PC-9 (cell line): ENCODE measurements at regions not wholly inside any gene's neighbourhood (a gene's known extent, or its start where the extent isn't known, plus 50 kb on each side); places are given as distances from the start of the nearest gene placed in this dataset.
"Not testable (repeated sequence)": the region's sequence is repeated elsewhere in the genome, so short reads cannot be mapped to it uniquely, and the experiment has no call there.

Experiments used
- BruUV-seq: library from RNA; stranded (reverse); fragments of 400-500 nt; replicated peaks from 2 replicates; lab custom pipeline; 2021; lab: Mats Ljungman, UMichigan
- CTCF ChIA-PET: fragments of 300-600 bp; sonication (Branson Sonifier 250); formaldehyde crosslinking; loops from one replicate; lab custom pipeline; 2022; ENCODE audit warnings: antibody characterized with exemption; lab: Charles Lee
- POLR2A ChIA-PET: fragments of 300-600 bp; sonication (Branson Sonifier 250); formaldehyde crosslinking; loops from one replicate; lab custom pipeline; 2022; ENCODE audit warnings: antibody characterized with exemption; ENCODE audit not compliant: unreplicated experiment; lab: Charles Lee
- DNase-seq, 2 experiments: peaks; one replicate each; pipeline versions ENCODE4 v3.0.0 to v3.0.0-alpha.2; 2015 to 2022; ENCODE audit warnings: mixed read lengths in 1 of 2
- H2AFZ ChIP-seq: fragments of 200-600 bp; sonication (generic); 2 replicates; pipeline ENCODE4 v1.8.1; 2017; ENCODE audit warnings: antibody characterized with exemption
- H3F3A ChIP-seq: fragments of 200-600 bp; sonication (generic); 2 replicates; pipeline ENCODE4 v1.8.1; 2017; ENCODE audit warnings: antibody characterized with exemption, mild to moderate bottlenecking, low read depth; ENCODE audit not compliant: insufficient read depth
- H3K27ac ChIP-seq: fragments of 200-600 bp; sonication (generic); 2 replicates; pipeline ENCODE4 v1.6.1; 2016; ENCODE audit warnings: mixed run types
- H3K27me3 ChIP-seq: fragments of 200-600 bp; sonication (generic); 2 replicates; pipeline ENCODE4 v1.6.1; 2016; ENCODE audit warnings: low read depth, mixed run types; ENCODE audit not compliant: insufficient read depth
- H3K36me3 ChIP-seq: fragments of 200-600 bp; sonication (generic); 2 replicates; pipeline ENCODE4 v1.6.1; 2016; ENCODE audit warnings: low read depth, mixed run types
- H3K4me1 ChIP-seq: fragments of 200-600 bp; sonication (generic); replicated peaks from 2 replicates; pipeline ENCODE4 v1.6.1; 2016; ENCODE audit warnings: mixed run types; ENCODE audit not compliant: insufficient read depth
- H3K4me2 ChIP-seq: fragments of 200-600 bp; sonication (generic); 2 replicates; pipeline ENCODE4 v1.6.1; 2017; ENCODE audit warnings: mixed run types
- H3K4me3 ChIP-seq: fragments of 200-600 bp; sonication (generic); 2 replicates; pipeline ENCODE4 v1.6.1; 2016; ENCODE audit warnings: mixed run types
- H3K79me2 ChIP-seq: fragments of 200-600 bp; sonication (generic); 2 replicates; pipeline ENCODE4 v1.6.1; 2017; ENCODE audit warnings: low read depth, mixed run types
- H3K9me2 ChIP-seq: fragments of 200-600 bp; sonication (generic); 2 replicates; pipeline ENCODE4 v1.8.1; 2017; ENCODE audit warnings: mild to moderate bottlenecking; ENCODE audit not compliant: insufficient read depth
- H3K9me3 ChIP-seq: fragments of 200-600 bp; sonication (generic); 2 replicates; pipeline ENCODE4 v1.8.1; 2016; ENCODE audit warnings: low read depth; ENCODE audit not compliant: insufficient read depth
- H4K20me1 ChIP-seq: fragments of 200-600 bp; sonication (generic); 2 replicates; pipeline ENCODE4 v1.8.1; 2017; ENCODE audit not compliant: insufficient read depth
- CTCF ChIP-seq: fragments of 200-600 bp; sonication (generic); conservative IDR thresholded peaks from 2 replicates; pipeline ENCODE4 v1.6.1; 2017; ENCODE audit warnings: mixed run types, antibody characterized with exemption, mild to moderate bottlenecking, moderate library complexity
- EZH2 ChIP-seq: fragments of 200-600 bp; sonication (generic); IDR thresholded peaks from 2 replicates; pipeline ENCODE4 v1.8.0; 2017; ENCODE audit warnings: antibody characterized with exemption, low read depth
- intact Hi-C: fragments of 100-400 bp; cut with micrococcal nuclease; formaldehyde crosslinking; loops from one replicate; pipeline ENCODE4 v1.10.0; 2022; ENCODE audit not compliant: unreplicated experiment

- ChIA-PET POLR2A (interaction anchor here (0.6 kb wide), 1 partner anchor 734 kb away, joined by 9 read pairs; the partner anchor contains the start of gene MED4), CTCF (no interaction called here)
- H3K27ac ChIP-seq = no peak overlapping the region
- H3K36me3 ChIP-seq = no peaks in the 10 kb centered on the region
- H3K4me3 ChIP-seq = no peak overlapping the region
- H3K4me1 ChIP-seq = no peaks in the 10 kb centered on the region
- no peaks in the 10 kb centered on the region for H3K79me2 ChIP-seq
- H3K9me3 ChIP-seq = no peaks in the 10 kb centered on the region
- intact Hi-C loops = no loop called here
- H2AFZ ChIP-seq = no peak overlapping the region
- BruUV-seq = no TSS peak
- H3K4me2 ChIP-seq = 0 out of 2 replicates have a peak overlapping the region, but pooled peaks have one; percentile 16
- H4K20me1 ChIP-seq = no peaks in the 10 kb centered on the region
- H3F3A ChIP-seq = no peaks in the 10 kb centered on the region
- no peak for DNase-seq
- TF ChIP-seq EZH2 = no peak
- no peak for TF ChIP-seq CTCF
- H3K9me2 ChIP-seq = no peaks in the 10 kb centered on the region
- no peaks in the 10 kb centered on the region for H3K27me3 ChIP-seq
Measured at GRCh38 chr13:48829536-48829935, 146.2 kb upstream of the FNDC3A start.

GRCh38 chr13:48831248-48831647, 144.5 kb upstream of the FNDC3A start:
- BruUV-seq = no TSS peak
- intact Hi-C loops = no loop called here
- DNase-seq = no peak

GRCh38 chr13:48833412-48833811, 142.3 kb upstream of the FNDC3A start:
- H3K4me1 ChIP-seq = no peaks in the 10 kb centered on the region
- ChIA-PET POLR2A (no interaction called here), CTCF (no interaction called here)
- no peak for TF ChIP-seq CTCF
- TF ChIP-seq EZH2 = no peak
- H3F3A ChIP-seq = no peaks in the 10 kb centered on the region
- H3K9me3 ChIP-seq = no peaks in the 10 kb centered on the region
- H3K4me3 ChIP-seq = no peak overlapping the region
- H4K20me1 ChIP-seq = no peaks in the 10 kb centered on the region
- DNase-seq = no peak
- H3K27me3 ChIP-seq = no peaks in the 10 kb centered on the region
- no peaks in the 10 kb centered on the region for H3K36me3 ChIP-seq
- no peaks in the 10 kb centered on the region for H3K9me2 ChIP-seq
- H3K4me2 ChIP-seq = no peak overlapping the region
- no TSS peak for BruUV-seq
- H2AFZ ChIP-seq = no peak overlapping the region
- intact Hi-C loops = no loop called here
- no peaks in the 10 kb centered on the region for H3K79me2 ChIP-seq
- no peak overlapping the region for H3K27ac ChIP-seq

More at GRCh38 chr13:48831248-48831647, 144.5 kb upstream of the FNDC3A start:
- no peak overlapping the region for H2AFZ ChIP-seq
- H3K27ac ChIP-seq = no peak overlapping the region
- no peaks in the 10 kb centered on the region for H3K9me3 ChIP-seq
- no peaks in the 10 kb centered on the region for H3K36me3 ChIP-seq
- no peak overlapping the region for H3K4me2 ChIP-seq
- H4K20me1 ChIP-seq = no peaks in the 10 kb centered on the region
- H3K9me2 ChIP-seq = no peaks in the 10 kb centered on the region
- ChIA-PET POLR2A (no interaction called here), CTCF (no interaction called here)
- H3K27me3 ChIP-seq = no peaks in the 10 kb centered on the region
- H3F3A ChIP-seq = no peaks in the 10 kb centered on the region
- no peaks in the 10 kb centered on the region for H3K4me1 ChIP-seq
- H3K79me2 ChIP-seq = no peaks in the 10 kb centered on the region
- H3K4me3 ChIP-seq = no peak overlapping the region
- no peak for TF ChIP-seq CTCF
- no peak for TF ChIP-seq EZH2

GRCh38 chr13:48835326-48835725, 140.4 kb upstream of the FNDC3A start:
- H3K9me3 ChIP-seq, H3K9me2 ChIP-seq, H3K4me3 ChIP-seq, H3K27me3 ChIP-seq, H3F3A ChIP-seq, DNase-seq, CTCF ChIA-PET, H3K27ac ChIP-seq, H2AFZ ChIP-seq, H3K36me3 ChIP-seq, POLR2A ChIA-PET, H3K79me2 ChIP-seq, H4K20me1 ChIP-seq, H3K4me1 ChIP-seq, BruUV-seq, intact Hi-C loops, H3K4me2 ChIP-seq: not testable (repeated sequence)
